ENCODE measurements at regions not wholly inside any gene's neighbourhood (a gene's known extent, or its start where the extent isn't known, plus 50 kb on each side); places are given as distances from the start of the nearest gene placed in this dataset.

DNA sequence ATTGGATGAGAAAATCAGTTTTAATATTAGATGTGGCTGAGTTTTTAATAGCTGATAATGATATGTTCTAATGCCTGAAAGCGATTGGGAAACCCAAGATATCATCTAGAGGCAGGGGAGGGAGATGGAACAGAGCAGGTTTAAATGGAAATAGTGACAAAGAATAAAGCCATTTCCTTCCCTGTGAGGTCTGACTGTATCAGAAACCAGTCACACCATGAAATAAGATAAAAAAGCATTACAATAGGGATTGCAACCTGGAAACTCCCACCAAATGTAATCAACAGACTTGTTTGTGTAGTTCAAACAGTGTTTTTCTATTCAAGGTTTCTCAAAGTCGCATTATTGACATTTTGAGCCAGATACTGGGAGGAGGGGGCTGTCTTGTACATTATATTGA lies 110.1 kb upstream of the SMIM23 start (continued):
- TF ChIP-seq CHD7 (IDR thresholded peaks at IDR 0.05; ENCODE audit: insufficient replicate concordance, low read length) (no peak), CEBPB (IDR thresholded peaks at IDR 0.05; ENCODE audit: low read depth, low read length) (no peak), TEAD4 (IDR thresholded peaks at IDR 0.05; ENCODE audit: low read depth, low read length) (no peak), EP300 (IDR thresholded peaks at IDR 0.05; ENCODE audit: borderline replicate concordance in 1 of 2, low read depth in 2 of 2, low read length in 2 of 2) (no peak), SP2 (IDR thresholded peaks at IDR 0.05; ENCODE audit: low read length) (no peak), KDM1A (IDR thresholded peaks at IDR 0.05; ENCODE audit: borderline replicate concordance, low read length) (no peak), ZNF274 (IDR thresholded peaks at IDR 0.05; ENCODE audit: borderline replicate concordance, extremely low read depth, low read length) (no peak), TBP (IDR thresholded peaks at IDR 0.05; ENCODE audit: low read depth, low read length) (no peak), RBBP5 (IDR thresholded peaks at IDR 0.05; ENCODE audit: borderline replicate concordance, low read depth, low read length) (no peak), MAFK (IDR thresholded peaks at IDR 0.05; ENCODE audit: low read depth, low read length) (no peak)
- TF ChIP-seq, protein P1, sequence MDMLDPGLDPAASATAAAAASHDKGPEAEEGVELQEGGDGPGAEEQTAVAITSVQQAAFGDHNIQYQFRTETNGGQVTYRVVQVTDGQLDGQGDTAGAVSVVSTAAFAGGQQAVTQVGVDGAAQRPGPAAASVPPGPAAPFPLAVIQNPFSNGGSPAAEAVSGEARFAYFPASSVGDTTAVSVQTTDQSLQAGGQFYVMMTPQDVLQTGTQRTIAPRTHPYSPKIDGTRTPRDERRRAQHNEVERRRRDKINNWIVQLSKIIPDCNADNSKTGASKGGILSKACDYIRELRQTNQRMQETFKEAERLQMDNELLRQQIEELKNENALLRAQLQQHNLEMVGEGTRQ (IDR thresholded peaks at IDR 0.05; ENCODE audit: low read length): no peak

Measured in H1 (cell line).